ENCODE measurements at regions not wholly inside any gene's neighbourhood (a gene's known extent, or its start where the extent isn't known, plus 50 kb on each side); places are given as distances from the start of the nearest gene placed in this dataset.

DNA sequence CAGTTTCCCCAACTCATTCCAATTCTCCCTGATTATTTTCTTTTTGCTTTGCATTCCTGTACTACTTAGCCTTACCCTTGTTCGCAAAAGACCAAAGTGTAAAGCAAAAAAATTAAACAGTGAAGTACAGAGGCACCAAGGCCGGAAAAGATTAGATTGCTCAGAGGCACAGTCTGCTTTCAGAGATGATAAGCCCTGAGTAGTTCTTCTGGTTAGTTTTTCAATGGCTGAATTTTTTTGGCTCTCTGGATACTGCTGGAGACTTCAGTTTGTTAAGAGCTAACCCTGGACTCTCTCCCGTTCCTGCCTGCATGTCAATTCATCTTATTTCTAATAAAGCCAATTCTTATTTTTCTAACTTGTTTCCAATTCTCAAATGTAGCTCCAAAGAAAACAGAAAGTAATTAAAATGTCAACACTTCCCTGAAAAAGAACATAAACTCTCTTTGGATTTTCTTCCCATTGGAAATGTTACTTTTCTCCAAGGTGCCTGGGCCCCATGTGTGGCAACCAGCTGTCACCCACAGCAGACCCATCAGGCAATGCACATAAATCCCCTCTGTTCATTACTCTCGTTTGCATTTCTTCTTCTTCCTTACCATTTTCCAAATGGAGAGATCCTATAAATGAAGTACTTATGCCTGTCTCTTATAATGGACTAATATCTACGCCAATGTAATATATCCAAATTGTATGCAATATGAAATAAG is 142.8 kb downstream of the BTG1 start:
- TF ChIP-seq, protein P1, sequence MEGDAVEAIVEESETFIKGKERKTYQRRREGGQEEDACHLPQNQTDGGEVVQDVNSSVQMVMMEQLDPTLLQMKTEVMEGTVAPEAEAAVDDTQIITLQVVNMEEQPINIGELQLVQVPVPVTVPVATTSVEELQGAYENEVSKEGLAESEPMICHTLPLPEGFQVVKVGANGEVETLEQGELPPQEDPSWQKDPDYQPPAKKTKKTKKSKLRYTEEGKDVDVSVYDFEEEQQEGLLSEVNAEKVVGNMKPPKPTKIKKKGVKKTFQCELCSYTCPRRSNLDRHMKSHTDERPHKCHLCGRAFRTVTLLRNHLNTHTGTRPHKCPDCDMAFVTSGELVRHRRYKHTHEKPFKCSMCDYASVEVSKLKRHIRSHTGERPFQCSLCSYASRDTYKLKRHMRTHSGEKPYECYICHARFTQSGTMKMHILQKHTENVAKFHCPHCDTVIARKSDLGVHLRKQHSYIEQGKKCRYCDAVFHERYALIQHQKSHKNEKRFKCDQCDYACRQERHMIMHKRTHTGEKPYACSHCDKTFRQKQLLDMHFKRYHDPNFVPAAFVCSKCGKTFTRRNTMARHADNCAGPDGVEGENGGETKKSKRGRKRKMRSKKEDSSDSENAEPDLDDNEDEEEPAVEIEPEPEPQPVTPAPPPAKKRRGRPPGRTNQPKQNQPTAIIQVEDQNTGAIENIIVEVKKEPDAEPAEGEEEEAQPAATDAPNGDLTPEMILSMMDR (IDR thresholded peaks at IDR 0.05; ENCODE audit: low read length), result no peak
- TF ChIP-seq EZH2 (IDR thresholded peaks at IDR 0.05; ENCODE audit: borderline replicate concordance, low read length), result no peak
